ENCODE measurements at regions not wholly inside any gene's neighbourhood (a gene's known extent, or its start where the extent isn't known, plus 50 kb on each side); places are given as distances from the start of the nearest gene placed in this dataset.

DNA sequence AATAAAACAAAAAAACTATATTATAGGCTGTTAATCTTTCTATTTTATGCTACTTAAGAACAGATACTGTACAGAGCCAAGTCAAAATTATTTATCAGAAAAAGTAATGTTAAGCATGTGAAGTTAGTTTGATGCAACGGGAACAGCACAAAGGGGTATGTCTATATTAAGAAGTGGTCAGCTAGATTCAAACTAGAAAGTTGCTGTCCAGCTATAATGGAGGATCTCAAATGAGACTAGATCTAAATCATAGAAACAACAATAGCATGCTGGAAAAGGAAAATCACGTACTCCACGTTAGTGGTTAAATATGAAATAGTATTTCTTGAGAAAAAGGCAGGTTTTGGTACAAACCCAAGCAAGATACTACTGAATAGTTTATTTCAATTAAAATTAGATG, 1124.0 kb downstream of the GRIK2 start:
- 24% methylated on average over 3 of the region's 3 CpGs for WGBS (ENCODE audit: insufficient coverage, insufficient replicate concordance, low lambda C conversion rate, missing lambda C conversion rate)
- in situ Hi-C loops (cut with MboI) (no loop called here), intact Hi-C loops (cut with micrococcal nuclease; ENCODE audit: unreplicated experiment) (no loop called here)
- no peak overlapping the region for H3K4me3 ChIP-seq
- no peaks in the 10 kb centered on the region for H3K9me3 ChIP-seq (replicated peaks; ENCODE audit: control insufficient read depth, insufficient read depth, low read length)
- ChIA-PET CTCF (no interaction called here), POLR2A (no interaction called here), SMC1A (ENCODE audit: uncharacterized antibody, unreplicated experiment) (no interaction called here), RAD21 (ENCODE audit: unreplicated experiment) (no interaction called here)
- DNase-seq (ENCODE audit: low read depth, low spot score) (no peak), FAIRE-seq (no peak), ATAC-seq (no peak)
- H2AFZ ChIP-seq (ENCODE audit: control insufficient read depth, low read depth, low read length) = no peak overlapping the region
- no TSS peak for BruUV-seq (replicated peaks)
- no peak overlapping the region for H3K27ac ChIP-seq (ENCODE audit: control insufficient read depth, insufficient read depth)
- H3K36me3 ChIP-seq (ENCODE audit: control insufficient read depth in 2 of 2, insufficient read depth in 2 of 2, low read length in 1 of 2) = no peaks in the 10 kb centered on the region
- no peak overlapping the region for H3K9ac ChIP-seq (ENCODE audit: control insufficient read depth, insufficient read depth, low read length)
- no peaks in the 10 kb centered on the region for H3K79me2 ChIP-seq (ENCODE audit: control insufficient read depth, insufficient read depth, low read length)
- H4K20me1 ChIP-seq (ENCODE audit: control insufficient read depth, insufficient read depth) = no peaks in the 10 kb centered on the region
- no peaks in the 10 kb centered on the region for H3K4me1 ChIP-seq (ENCODE audit: control insufficient read depth, insufficient read depth, low read length)
- H3K4me2 ChIP-seq (ENCODE audit: control insufficient read depth, insufficient read depth) = no peak overlapping the region
- H3K27me3 ChIP-seq (replicated peaks in 1 of 2; ENCODE audit: control insufficient read depth in 2 of 2, insufficient read depth in 2 of 2, low read length in 1 of 2) = no peaks in the 10 kb centered on the region
- TF ChIP-seq RCOR1 (conservative IDR thresholded peaks at IDR 0.05; ENCODE audit: low read depth, low read length) = no peak
- TF ChIP-seq HDGF (IDR thresholded peaks at IDR 0.05) = no peak
- TF ChIP-seq STAT3 (IDR thresholded peaks at IDR 0.05; ENCODE audit: low read depth, low read length) = no peak
- TF ChIP-seq FOXK2 (IDR thresholded peaks at IDR 0.05) = no peak
- TF ChIP-seq CHD1 (IDR thresholded peaks at IDR 0.05; ENCODE audit: low read depth, low read length) = no peak
- TF ChIP-seq TAF1 (IDR thresholded peaks at IDR 0.05; ENCODE audit: borderline replicate concordance, low read depth, low read length) = no peak
- TF ChIP-seq, protein P1, sequence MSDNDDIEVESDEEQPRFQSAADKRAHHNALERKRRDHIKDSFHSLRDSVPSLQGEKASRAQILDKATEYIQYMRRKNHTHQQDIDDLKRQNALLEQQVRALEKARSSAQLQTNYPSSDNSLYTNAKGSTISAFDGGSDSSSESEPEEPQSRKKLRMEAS (IDR thresholded peaks at IDR 0.05; ENCODE audit: low read depth, low read length) = no peak
- no peak for TF ChIP-seq SMC3 (IDR thresholded peaks at IDR 0.05; ENCODE audit: borderline replicate concordance, low read length)
- TF ChIP-seq RAD21 (IDR thresholded peaks at IDR 0.05; ENCODE audit: insufficient read depth, low read depth, low read length) = no peak
- TF ChIP-seq BRCA1 (IDR thresholded peaks at IDR 0.05; ENCODE audit: low read depth, low read length) = no peak
- TF ChIP-seq ZNF217 (IDR thresholded peaks at IDR 0.05) = no peak
- TF ChIP-seq SUPT20H (IDR thresholded peaks at IDR 0.05; ENCODE audit: borderline replicate concordance, control insufficient read depth, low read depth, low read length) = no peak
- TF ChIP-seq, protein P2, sequence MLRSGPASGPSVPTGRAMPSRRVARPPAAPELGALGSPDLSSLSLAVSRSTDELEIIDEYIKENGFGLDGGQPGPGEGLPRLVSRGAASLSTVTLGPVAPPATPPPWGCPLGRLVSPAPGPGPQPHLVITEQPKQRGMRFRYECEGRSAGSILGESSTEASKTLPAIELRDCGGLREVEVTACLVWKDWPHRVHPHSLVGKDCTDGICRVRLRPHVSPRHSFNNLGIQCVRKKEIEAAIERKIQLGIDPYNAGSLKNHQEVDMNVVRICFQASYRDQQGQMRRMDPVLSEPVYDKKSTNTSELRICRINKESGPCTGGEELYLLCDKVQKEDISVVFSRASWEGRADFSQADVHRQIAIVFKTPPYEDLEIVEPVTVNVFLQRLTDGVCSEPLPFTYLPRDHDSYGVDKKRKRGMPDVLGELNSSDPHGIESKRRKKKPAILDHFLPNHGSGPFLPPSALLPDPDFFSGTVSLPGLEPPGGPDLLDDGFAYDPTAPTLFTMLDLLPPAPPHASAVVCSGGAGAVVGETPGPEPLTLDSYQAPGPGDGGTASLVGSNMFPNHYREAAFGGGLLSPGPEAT (IDR thresholded peaks at IDR 0.05; ENCODE audit: low read depth) = no peak
- TF ChIP-seq YBX1 (IDR thresholded peaks at IDR 0.05) = no peak
- TF ChIP-seq JUND (IDR thresholded peaks at IDR 0.05; ENCODE audit: low read depth, low read length) = no peak
- TF ChIP-seq, protein P3, sequence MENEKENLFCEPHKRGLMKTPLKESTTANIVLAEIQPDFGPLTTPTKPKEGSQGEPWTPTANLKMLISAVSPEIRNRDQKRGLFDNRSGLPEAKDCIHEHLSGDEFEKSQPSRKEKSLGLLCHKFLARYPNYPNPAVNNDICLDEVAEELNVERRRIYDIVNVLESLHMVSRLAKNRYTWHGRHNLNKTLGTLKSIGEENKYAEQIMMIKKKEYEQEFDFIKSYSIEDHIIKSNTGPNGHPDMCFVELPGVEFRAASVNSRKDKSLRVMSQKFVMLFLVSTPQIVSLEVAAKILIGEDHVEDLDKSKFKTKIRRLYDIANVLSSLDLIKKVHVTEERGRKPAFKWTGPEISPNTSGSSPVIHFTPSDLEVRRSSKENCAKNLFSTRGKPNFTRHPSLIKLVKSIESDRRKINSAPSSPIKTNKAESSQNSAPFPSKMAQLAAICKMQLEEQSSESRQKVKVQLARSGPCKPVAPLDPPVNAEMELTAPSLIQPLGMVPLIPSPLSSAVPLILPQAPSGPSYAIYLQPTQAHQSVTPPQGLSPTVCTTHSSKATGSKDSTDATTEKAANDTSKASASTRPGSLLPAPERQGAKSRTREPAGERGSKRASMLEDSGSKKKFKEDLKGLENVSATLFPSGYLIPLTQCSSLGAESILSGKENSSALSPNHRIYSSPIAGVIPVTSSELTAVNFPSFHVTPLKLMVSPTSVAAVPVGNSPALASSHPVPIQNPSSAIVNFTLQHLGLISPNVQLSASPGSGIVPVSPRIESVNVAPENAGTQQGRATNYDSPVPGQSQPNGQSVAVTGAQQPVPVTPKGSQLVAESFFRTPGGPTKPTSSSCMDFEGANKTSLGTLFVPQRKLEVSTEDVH (IDR thresholded peaks at IDR 0.05; ENCODE audit: low read depth, partially characterized antibody) = no peak
- TF ChIP-seq, protein P4, sequence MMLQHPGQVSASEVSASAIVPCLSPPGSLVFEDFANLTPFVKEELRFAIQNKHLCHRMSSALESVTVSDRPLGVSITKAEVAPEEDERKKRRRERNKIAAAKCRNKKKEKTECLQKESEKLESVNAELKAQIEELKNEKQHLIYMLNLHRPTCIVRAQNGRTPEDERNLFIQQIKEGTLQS (IDR thresholded peaks at IDR 0.05; ENCODE audit: borderline replicate concordance, extremely low read depth, low read depth, low read length) = no peak
